K562 (cell line): ENCODE measurements at regions not wholly inside any gene's neighbourhood (a gene's known extent, or its start where the extent isn't known, plus 50 kb on each side); places are given as distances from the start of the nearest gene placed in this dataset.

Experiments used
- ATAC-seq: fragments of 200-7000 bp; cut with Tn5 transposase; 3 replicates; pipeline ENCODE4 v1.9.1; 2020; ENCODE audit warnings: moderate library complexity
- BruUV-seq: library from RNA; stranded (reverse); fragments of 400-500 nt; replicated peaks from 2 replicates; lab custom pipeline; 2021; lab: Mats Ljungman, UMichigan
- CTCF ChIA-PET: fragments of 300-600 bp; formaldehyde crosslinking; extraction: SDS; loops from one replicate; lab custom pipeline; 2021; ENCODE audit warnings: low intra/inter-chr PET ratio; lab: Yijun Ruan, JAX
- POLR2A ChIA-PET: fragments of 300-600, 350-650 bp; sonication (Branson Sonifier 250); formaldehyde crosslinking; extraction: SDS; loops from one replicate; lab custom pipeline; 2021; ENCODE audit warnings: antibody characterized with exemption, inconsistent platforms; lab: Yijun Ruan, JAX
- DNase-seq, 4 experiments: peaks; one replicate each; pipeline versions ENCODE4 v3.0.0 to v3.0.0-alpha.2; 2011 to 2018; ENCODE audit warnings: low spot score in 3 of 4, mixed read lengths in 3 of 4; ENCODE audit errors: extremely low read depth in 1 of 4
- FAIRE-seq: peaks from 2 replicates; lab custom pipeline; 2011; peaks lifted over from hg19 to GRCh38; lab: Jason Lieb, UNC
- H2AFZ ChIP-seq: 2 replicates; pipeline ENCODE4 v1.6.0; 2011; ENCODE audit warnings: low read depth, low read length, control low read depth, inconsistent platforms
- H3K27ac ChIP-seq: fragments of 200-600 bp; 3 replicates; pipeline ENCODE4 v1.8.0; 2011; ENCODE audit warnings: low read depth, mild to moderate bottlenecking, control low read depth, inconsistent platforms, low read length, moderate library complexity, mixed read lengths; ENCODE audit errors: extremely low read depth
- H3K27me3 ChIP-seq, 2 experiments: fragments of 300-600 bp in 1 of 2; 2 replicates in 1 of 2; 3 replicates in 1 of 2; pipeline versions ENCODE4 v1.6.0 to v1.8.0; 2011; ENCODE audit warnings: inconsistent platforms in 2 of 2, low read length in 2 of 2, mild to moderate bottlenecking in 1 of 2, mixed read lengths in 1 of 2, moderate library complexity in 1 of 2; ENCODE audit not compliant: control insufficient read depth in 2 of 2, insufficient read depth in 2 of 2
- H3K36me3 ChIP-seq: fragments of 300-600 bp; 3 replicates; pipeline ENCODE4 v1.8.0; 2011; ENCODE audit warnings: mild to moderate bottlenecking, low read length, inconsistent platforms; ENCODE audit not compliant: control insufficient read depth, insufficient read depth
- H3K4me1 ChIP-seq, 2 experiments: fragments of 200-600 bp in 1 of 2; replicated peaks in 1 of 2; 2 replicates in 1 of 2; 3 replicates in 1 of 2; pipeline versions ENCODE4 v1.5.1 to v1.8.0; 2011; ENCODE audit warnings: inconsistent platforms in 2 of 2, low read length in 2 of 2, mild to moderate bottlenecking in 1 of 2, mixed read lengths in 1 of 2, moderate library complexity in 1 of 2; ENCODE audit not compliant: control insufficient read depth in 2 of 2, insufficient read depth in 2 of 2
- H3K4me2 ChIP-seq: 2 replicates; pipeline ENCODE4 v1.6.1; 2011; ENCODE audit warnings: low read length, control low read depth, inconsistent platforms, mixed read lengths; ENCODE audit not compliant: insufficient read depth
- H3K4me3 ChIP-seq: fragments of 200-600 bp; sonication (generic), shearing (Covaris generic); 2 replicates; pipeline ENCODE4 v1.5.1; 2016; ENCODE audit warnings: control low read depth, inconsistent platforms
- H3K79me2 ChIP-seq: fragments of 200-600 bp; 3 replicates; pipeline ENCODE4 v1.8.0; 2011; ENCODE audit warnings: low read length, inconsistent platforms; ENCODE audit not compliant: control insufficient read depth, insufficient read depth
- H3K9ac ChIP-seq, 2 experiments: 2 replicates each; pipeline versions ENCODE4 v1.6.0 to v1.6.1; 2011; ENCODE audit warnings: low read depth in 2 of 2, low read length in 2 of 2, control low read depth in 1 of 2, inconsistent platforms in 1 of 2, mild to moderate bottlenecking in 1 of 2, mixed read lengths in 1 of 2; ENCODE audit not compliant: insufficient read depth in 1 of 2
- H3K9me1 ChIP-seq: one replicate; pipeline ENCODE4 v1.6.0; 2011; ENCODE audit warnings: inconsistent platforms, mild to moderate bottlenecking, low read length, moderate library complexity; ENCODE audit not compliant: control insufficient read depth, insufficient read depth
- H3K9me3 ChIP-seq: replicated peaks from 2 replicates; pipeline ENCODE4 v1.5.1; 2011; ENCODE audit warnings: low read depth, low read length, inconsistent platforms; ENCODE audit not compliant: control insufficient read depth, insufficient read depth
- H4K20me1 ChIP-seq: replicated peaks from 2 replicates; pipeline ENCODE4 v1.6.1; 2011; ENCODE audit warnings: low read length, inconsistent platforms, mixed read lengths; ENCODE audit not compliant: control insufficient read depth, insufficient read depth
- C11orf30 ChIP-seq: fragments of 450-650 bp; IDR thresholded peaks from 2 replicates; pipeline ENCODE4 v1.6.1; 2016; ENCODE audit warnings: low read depth, mild to moderate bottlenecking
- CXXC5 ChIP-seq: fragments of 250-450 bp; sonication (Bioruptor Pico); IDR thresholded peaks from 2 replicates; pipeline ENCODE4 v1.8.0; 2022; ENCODE audit warnings: inconsistent platforms, mild to moderate bottlenecking, moderate library complexity
- KAT8 ChIP-seq: fragments of 450-650 bp; IDR thresholded peaks from 2 replicates; pipeline ENCODE4 v1.6.1; 2016; ENCODE audit warnings: low read depth, mild to moderate bottlenecking
- MCM2 ChIP-seq: fragments of 450-650 bp; IDR thresholded peaks from 2 replicates; pipeline ENCODE4 v1.6.1; 2017; ENCODE audit warnings: low read depth, mild to moderate bottlenecking
- OTX1 ChIP-seq: fragments of 450-650 bp; formaldehyde crosslinking; IDR thresholded peaks from 2 replicates; pipeline ENCODE4 v1.4.0; 2022; ENCODE audit warnings: mild to moderate bottlenecking
- PHF21A ChIP-seq: fragments of 450-650 bp; IDR thresholded peaks from 2 replicates; pipeline ENCODE4 v1.6.1; 2017; ENCODE audit warnings: low read depth, borderline replicate concordance
- RAD21 ChIP-seq, 2 experiments: fragments of 250-450 bp in 1 of 2; fragments of 450-650 bp in 1 of 2; sonication (Bioruptor Pico) in 1 of 2; formaldehyde crosslinking in 1 of 2; IDR thresholded peaks in 1 of 2; conservative IDR thresholded peaks in 1 of 2; 2 replicates each; pipeline versions ENCODE4 v1.4.0 to v1.8.0; 2020 to 2022; ENCODE audit warnings: mild to moderate bottlenecking in 2 of 2, moderate library complexity in 1 of 2
- SUPT5H ChIP-seq: fragments of 450-650 bp; IDR thresholded peaks from 2 replicates; pipeline ENCODE4 v1.6.1; 2016
- ZBTB9 ChIP-seq: fragments of 450-650 bp; formaldehyde crosslinking; IDR thresholded peaks from 2 replicates; pipeline ENCODE4 v1.4.0; 2020; ENCODE audit warnings: mild to moderate bottlenecking, moderate library complexity
- ZFP91 ChIP-seq: sonication (generic); formaldehyde crosslinking; IDR thresholded peaks from 2 replicates; pipeline ENCODE4 v1.8.0; 2022; ENCODE audit warnings: mild to moderate bottlenecking, missing genetic modification reagents
- ZNF551 ChIP-seq: fragments of 250-450 bp; sonication (Bioruptor Pico); IDR thresholded peaks from 2 replicates; pipeline ENCODE4 v1.5.0; 2021; ENCODE audit warnings: mild to moderate bottlenecking, moderate library complexity
- WGBS: fragments of 100-300 bp; shearing (Covaris generic); methylation state at CpG from one replicate; pipeline ENCODE4 v1.1.6; 2016; ENCODE audit warnings: low coverage, mixed read lengths; ENCODE audit not compliant: insufficient coverage; ENCODE audit errors: missing lambda C conversion rate; 5-methylcytosine and 5-hydroxymethylcytosine counted together
- in situ Hi-C: fragments of 300-500 bp; cut with MboI; formaldehyde crosslinking; loops from 4 replicates; pipeline ENCODE4 v1.15.0; 2018; ENCODE audit warnings: inconsistent platforms, mixed read lengths
- intact Hi-C: fragments of 100-400 bp; cut with micrococcal nuclease; formaldehyde crosslinking; loops from 2 replicates; pipeline ENCODE4 v1.14.2; 2022
- TF ChIP-seq, protein P1 (sequence below): fragments of 450-650 bp; conservative IDR thresholded peaks from 2 replicates; pipeline ENCODE4 v1.6.1; 2016; ENCODE audit warnings: missing genetic modification characterization, low read depth, mild to moderate bottlenecking, missing compliant biosample characterization, moderate library complexity

- in situ Hi-C loops (no loop called here), intact Hi-C loops (no loop called here)
- no peaks in the 10 kb centered on the region for H3K9me1 ChIP-seq
- TF ChIP-seq ZBTB9 (CRISPR knock-in tag) (no peak), CXXC5 (no peak), PHF21A (no peak), RAD21 (CRISPR knock-in tag; conservative IDR thresholded peaks at IDR 0.05 in 1 of 2, IDR thresholded peaks at IDR 0.05 in 1 of 2) (no peak), SUPT5H (no peak), OTX1 (CRISPR knock-in tag) (no peak), MCM2 (no peak), ZFP91 (CRISPR knock-in tag) (no peak), KAT8 (no peak), ZNF551 (CRISPR knock-in tag) (no peak), C11orf30 (no peak)
- TF ChIP-seq, protein P1, sequence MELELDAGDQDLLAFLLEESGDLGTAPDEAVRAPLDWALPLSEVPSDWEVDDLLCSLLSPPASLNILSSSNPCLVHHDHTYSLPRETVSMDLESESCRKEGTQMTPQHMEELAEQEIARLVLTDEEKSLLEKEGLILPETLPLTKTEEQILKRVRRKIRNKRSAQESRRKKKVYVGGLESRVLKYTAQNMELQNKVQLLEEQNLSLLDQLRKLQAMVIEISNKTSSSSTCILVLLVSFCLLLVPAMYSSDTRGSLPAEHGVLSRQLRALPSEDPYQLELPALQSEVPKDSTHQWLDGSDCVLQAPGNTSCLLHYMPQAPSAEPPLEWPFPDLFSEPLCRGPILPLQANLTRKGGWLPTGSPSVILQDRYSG (tag): no peak
- H3K27me3 ChIP-seq: peaks cover 43 to 50% of the 10 kb centered on the region in 2 experiments
- no peak for FAIRE-seq
- ATAC-seq: peak; percentile 68
- no peak overlapping the region for H3K4me3 ChIP-seq
- BruUV-seq: no TSS peak
- H3K27ac ChIP-seq: no peak overlapping the region
- H3K4me2 ChIP-seq: no peak overlapping the region
- ChIA-PET POLR2A (interaction anchor here (0.6 to 1.0 kb wide), 3 partner anchors 9 to 453 kb away, joined by 3 to 4 read pairs (median 3); no protein-coding TSS in a partner anchor), CTCF (no interaction called here)
- WGBS: under 1% methylated on average over 11 of the region's 11 CpGs
- no peaks in the 10 kb centered on the region for H3K36me3 ChIP-seq
- H4K20me1 ChIP-seq: no peaks in the 10 kb centered on the region; the same call in 1 of the 2 replicates
- DNase-seq: peak in 1 of 4 experiments; percentile 11
- no peaks in the 10 kb centered on the region for H3K4me1 ChIP-seq
- no peaks in the 10 kb centered on the region for H3K79me2 ChIP-seq
- no peak overlapping the region for H3K9ac ChIP-seq
- H3K9me3 ChIP-seq: no peaks in the 10 kb centered on the region
- H2AFZ ChIP-seq: no peak overlapping the region
These were observed 116.9 kb downstream of the IRX2 start for GRCh38 chr5:2634399-2635176.
